Hepatocyte (in vitro differentiated cells): ENCODE measurements at regions not wholly inside any gene's neighbourhood (a gene's known extent, or its start where the extent isn't known, plus 50 kb on each side); places are given as distances from the start of the nearest gene placed in this dataset.

Source experiments
- DNase-seq: peaks from one replicate; pipeline ENCODE4 v3.0.0-alpha.2; 2016; ENCODE audit warnings: low spot score
- H2AFZ ChIP-seq: fragments of 200-600 bp; sonication (generic); 2 replicates; pipeline ENCODE4 v1.6.0; 2016; ENCODE audit warnings: antibody characterized with exemption, mild to moderate bottlenecking
- H3K27ac ChIP-seq: fragments of 200-600 bp; sonication (generic); 2 replicates; pipeline ENCODE4 v1.5.1; 2016; ENCODE audit warnings: mild to moderate bottlenecking
- H3K27me3 ChIP-seq: fragments of 200-600 bp; sonication (generic); 2 replicates; pipeline ENCODE4 v1.6.1; 2016
- H3K36me3 ChIP-seq: fragments of 200-600 bp; sonication (generic); replicated peaks from 2 replicates; pipeline ENCODE4 v1.5.1; 2016; ENCODE audit warnings: low read depth; ENCODE audit not compliant: insufficient read depth
- H3K4me1 ChIP-seq: fragments of 200-600 bp; sonication (generic); 2 replicates; pipeline ENCODE4 v1.5.1; 2016; ENCODE audit warnings: mild to moderate bottlenecking, moderate library complexity; ENCODE audit not compliant: insufficient read depth
- H3K4me2 ChIP-seq: fragments of 200-600 bp; sonication (generic); 2 replicates; pipeline ENCODE4 v1.6.0; 2016
- H3K4me3 ChIP-seq: fragments of 200-600 bp; sonication (generic); 2 replicates; pipeline ENCODE4 v1.5.1; 2016; ENCODE audit warnings: mild to moderate bottlenecking
- H3K79me2 ChIP-seq: fragments of 200-600 bp; sonication (generic); 2 replicates; pipeline ENCODE4 v1.6.0; 2017; ENCODE audit warnings: mild to moderate bottlenecking
- H3K9me2 ChIP-seq: fragments of 200-600 bp; sonication (generic); replicated peaks from 2 replicates; pipeline ENCODE4 v1.6.0; 2017; ENCODE audit warnings: mild to moderate bottlenecking; ENCODE audit not compliant: insufficient read depth
- H3K9me3 ChIP-seq: fragments of 200-600 bp; sonication (generic); 2 replicates; pipeline ENCODE4 v1.5.1; 2016; ENCODE audit warnings: low read depth, mild to moderate bottlenecking
- H4K20me1 ChIP-seq: fragments of 200-600 bp; sonication (generic); 2 replicates; pipeline ENCODE4 v1.6.0; 2016; ENCODE audit warnings: mild to moderate bottlenecking; ENCODE audit not compliant: insufficient read depth, poor library complexity, severe bottlenecking
- EZH2 ChIP-seq: fragments of 200-600 bp; sonication (generic); IDR thresholded peaks from 2 replicates; pipeline ENCODE4 v1.6.1; 2016; ENCODE audit warnings: antibody characterized with exemption, mild to moderate bottlenecking, borderline replicate concordance
- EZH2phosphoT487 ChIP-seq: fragments of 200-600 bp; sonication (generic); IDR thresholded peaks from one replicate; pipeline ENCODE4 v1.6.1; 2018; ENCODE audit warnings: antibody characterized with exemption, mild to moderate bottlenecking, low read depth, moderate library complexity; ENCODE audit not compliant: unreplicated experiment, severe bottlenecking
- WGBS: methylation state at CpG from one replicate; pipeline ENCODE4 v1.1.6; 2016; ENCODE audit warnings: low lambda C conversion rate; ENCODE audit errors: missing lambda C conversion rate; 5-methylcytosine and 5-hydroxymethylcytosine counted together
- TF ChIP-seq, protein P1 (sequence below): fragments of 200-600 bp; sonication (generic); IDR thresholded peaks from 2 replicates; pipeline ENCODE4 v1.5.1; 2016; ENCODE audit warnings: antibody characterized with exemption, mild to moderate bottlenecking; ENCODE audit not compliant: poor library complexity

DNA sequence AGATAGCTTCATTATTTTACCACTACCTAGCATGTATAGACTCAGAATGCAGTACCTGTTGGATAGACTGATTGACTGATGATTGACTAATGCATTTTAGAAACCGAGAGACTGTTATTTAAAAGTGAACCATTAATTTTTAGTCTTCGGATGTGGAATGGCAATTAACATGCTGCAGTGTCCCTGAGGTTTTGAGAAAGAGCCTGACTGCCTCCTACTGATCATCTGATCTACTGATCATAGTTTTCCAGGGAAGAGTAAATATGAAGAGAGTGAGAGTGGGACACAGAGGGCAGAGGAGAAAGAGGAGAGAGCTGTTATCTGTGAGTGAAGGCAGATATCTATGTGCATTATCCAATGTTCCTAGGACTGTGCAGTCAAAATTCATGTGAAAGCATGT lies 764.7 kb downstream of the TRIML1 start:
- no peak overlapping the region for H2AFZ ChIP-seq
- H3K9me2 ChIP-seq = no peaks in the 10 kb centered on the region
- no peak overlapping the region for H3K27ac ChIP-seq
- 80% methylated on average over 2 of the region's 2 CpGs for WGBS
- TF ChIP-seq EZH2 = no peak
- TF ChIP-seq, protein P1, sequence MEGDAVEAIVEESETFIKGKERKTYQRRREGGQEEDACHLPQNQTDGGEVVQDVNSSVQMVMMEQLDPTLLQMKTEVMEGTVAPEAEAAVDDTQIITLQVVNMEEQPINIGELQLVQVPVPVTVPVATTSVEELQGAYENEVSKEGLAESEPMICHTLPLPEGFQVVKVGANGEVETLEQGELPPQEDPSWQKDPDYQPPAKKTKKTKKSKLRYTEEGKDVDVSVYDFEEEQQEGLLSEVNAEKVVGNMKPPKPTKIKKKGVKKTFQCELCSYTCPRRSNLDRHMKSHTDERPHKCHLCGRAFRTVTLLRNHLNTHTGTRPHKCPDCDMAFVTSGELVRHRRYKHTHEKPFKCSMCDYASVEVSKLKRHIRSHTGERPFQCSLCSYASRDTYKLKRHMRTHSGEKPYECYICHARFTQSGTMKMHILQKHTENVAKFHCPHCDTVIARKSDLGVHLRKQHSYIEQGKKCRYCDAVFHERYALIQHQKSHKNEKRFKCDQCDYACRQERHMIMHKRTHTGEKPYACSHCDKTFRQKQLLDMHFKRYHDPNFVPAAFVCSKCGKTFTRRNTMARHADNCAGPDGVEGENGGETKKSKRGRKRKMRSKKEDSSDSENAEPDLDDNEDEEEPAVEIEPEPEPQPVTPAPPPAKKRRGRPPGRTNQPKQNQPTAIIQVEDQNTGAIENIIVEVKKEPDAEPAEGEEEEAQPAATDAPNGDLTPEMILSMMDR = peak; percentile 9
- no peaks in the 10 kb centered on the region for H3K79me2 ChIP-seq
- no peak overlapping the region for H3K4me3 ChIP-seq
- DNase-seq = no peak
- H3K9me3 ChIP-seq = no peaks in the 10 kb centered on the region
- no peak overlapping the region for H3K4me2 ChIP-seq
- no peaks in the 10 kb centered on the region for H3K36me3 ChIP-seq
- H3K27me3 ChIP-seq = no peaks in the 10 kb centered on the region
- H4K20me1 ChIP-seq = no peaks in the 10 kb centered on the region
- no peaks in the 10 kb centered on the region for H3K4me1 ChIP-seq

DNA sequence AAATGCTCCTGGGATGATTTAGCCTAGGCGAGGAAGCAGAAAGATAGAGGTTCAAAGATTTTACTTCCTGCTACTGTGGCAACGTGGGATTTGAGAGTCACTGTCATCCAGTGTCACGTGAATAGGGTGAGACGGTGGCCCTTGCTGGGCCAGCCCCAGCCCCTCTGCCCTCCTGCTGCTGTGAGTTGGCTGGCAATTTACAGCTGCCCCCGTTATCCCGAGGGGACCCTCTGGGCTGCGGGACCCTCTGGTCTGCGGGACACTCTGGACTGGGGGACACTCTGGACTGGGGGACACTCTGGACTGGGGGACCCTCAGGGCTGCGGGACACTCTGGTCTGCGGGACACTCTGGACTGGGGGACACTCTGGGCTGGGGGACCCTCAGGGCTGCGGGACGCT lies 765.4 kb downstream of the TRIML1 start:
- Histone ChIP-seq H3K36me3 (no peaks in the 10 kb centered on the region), H3K4me1 (no peaks in the 10 kb centered on the region), H3K27me3 (no peaks in the 10 kb centered on the region), H3K4me2 (no peak overlapping the region), H3K9me3 (no peaks in the 10 kb centered on the region), H3K27ac (no peak overlapping the region), H3K79me2 (no peaks in the 10 kb centered on the region), H2AFZ (no peak overlapping the region), H3K9me2 (no peaks in the 10 kb centered on the region), H3K4me3 (no peak overlapping the region), H4K20me1 (no peaks in the 10 kb centered on the region)
- 91% methylated on average over 8 of the region's 12 CpGs for WGBS
- no peak for DNase-seq
- TF ChIP-seq EZH2phosphoT487 = no peak

DNA sequence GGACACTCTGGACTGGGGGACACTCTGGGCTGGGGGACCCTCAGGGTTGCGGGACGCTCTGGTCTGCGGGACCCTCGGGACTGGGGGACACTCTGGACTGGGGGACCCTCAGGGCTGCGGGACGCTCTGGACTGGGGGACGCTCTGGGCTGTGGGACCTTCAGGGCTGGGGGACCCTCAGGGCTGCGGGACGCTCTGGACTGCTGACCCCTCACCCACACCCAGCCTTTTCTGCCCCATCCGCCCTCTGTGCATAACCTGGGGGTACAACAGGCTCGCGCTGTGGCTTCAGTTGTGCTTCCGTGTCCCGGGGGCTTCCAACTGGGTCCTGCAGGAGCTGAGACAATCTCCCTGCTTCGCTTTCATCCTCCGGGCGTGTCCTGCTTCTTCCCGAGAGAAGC lies 766.0 kb downstream of the TRIML1 start:
- no peak for DNase-seq
- Histone ChIP-seq H3K36me3 (no peaks in the 10 kb centered on the region), H2AFZ (no peak overlapping the region), H3K4me1 (no peaks in the 10 kb centered on the region), H4K20me1 (no peaks in the 10 kb centered on the region), H3K27me3 (no peaks in the 10 kb centered on the region), H3K9me3 (no peaks in the 10 kb centered on the region), H3K4me2 (no peak overlapping the region), H3K9me2 (no peaks in the 10 kb centered on the region), H3K79me2 (no peaks in the 10 kb centered on the region), H3K4me3 (no peak overlapping the region), H3K27ac (no peak overlapping the region)
- 85% methylated on average over 14 of the region's 18 CpGs for WGBS
- no peak for TF ChIP-seq EZH2
- TF ChIP-seq, protein P1 = no peak
- no peak for TF ChIP-seq EZH2phosphoT487

DNA sequence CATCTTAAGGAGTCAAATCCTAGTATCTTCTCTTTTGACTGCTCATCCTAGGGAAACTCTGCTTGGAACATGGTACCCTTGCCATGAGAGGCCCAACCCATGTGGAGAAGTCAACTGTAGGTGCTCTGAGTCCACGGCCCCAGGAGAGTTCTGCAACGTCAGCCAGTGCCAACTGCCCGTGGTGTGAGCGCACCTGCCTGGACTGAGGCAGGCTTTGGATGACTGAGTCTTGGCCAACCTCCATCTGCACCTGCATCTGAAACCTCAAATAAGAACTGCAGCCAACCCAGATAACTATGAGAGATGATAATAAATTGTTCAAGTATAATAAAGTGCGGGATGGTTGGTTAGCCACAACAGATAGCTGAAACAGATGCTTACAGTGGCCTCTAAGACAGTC lies 772.0 kb downstream of the TRIML1 start:
- Histone ChIP-seq H3K27me3 (no peaks in the 10 kb centered on the region), H3K9me3 (no peaks in the 10 kb centered on the region), H3K4me1 (no peaks in the 10 kb centered on the region), H4K20me1 (no peaks in the 10 kb centered on the region), H3K4me2 (no peak overlapping the region), H3K27ac (no peak overlapping the region), H3K9me2 (no peaks in the 10 kb centered on the region), H3K79me2 (no peaks in the 10 kb centered on the region), H3K4me3 (no peak overlapping the region), H3K36me3 (no peaks in the 10 kb centered on the region), H2AFZ (no peak overlapping the region)
- TF ChIP-seq, protein P1 = no peak
- TF ChIP-seq EZH2phosphoT487 = no peak
- TF ChIP-seq EZH2 = no peak
- WGBS = 95% methylated on average over 5 of the region's 5 CpGs
- no peak for DNase-seq
